GM18519 (cell line): ENCODE measurements at regions not wholly inside any gene's neighbourhood (a gene's known extent, or its start where the extent isn't known, plus 50 kb on each side); places are given as distances from the start of the nearest gene placed in this dataset.
A peak's percentile ranks its signal among the peaks of the same experiment; 100 is the strongest.

Source experiments
- ATAC-seq: cut with Tn5 transposase; IDR thresholded peaks from one replicate; pipeline ENCODE4 v1.9.1; 2021; ENCODE audit warnings: mild to moderate bottlenecking, moderate library complexity; ENCODE audit not compliant: unreplicated experiment, low FRiP score

DNA sequence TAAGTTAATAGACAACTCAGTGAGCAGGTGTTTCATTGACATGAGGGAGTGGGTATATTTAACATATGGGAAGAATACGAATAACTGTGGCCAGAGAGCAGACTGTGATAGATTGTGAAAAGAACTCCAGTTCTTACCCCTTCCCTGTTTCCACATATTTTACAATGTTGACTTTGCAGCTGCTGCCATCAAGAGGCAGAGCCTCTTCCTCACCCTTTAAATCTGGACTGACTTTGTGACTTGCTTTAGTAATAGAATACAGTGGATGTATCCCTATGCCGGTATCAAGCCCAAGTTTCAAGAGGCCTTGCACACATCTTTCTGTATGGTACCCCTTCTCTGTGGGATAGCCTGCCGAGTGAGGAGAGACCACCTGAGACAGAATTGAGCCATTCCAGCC, 356.7 kb downstream of the ETNK1 start:
- no peak for ATAC-seq

DNA sequence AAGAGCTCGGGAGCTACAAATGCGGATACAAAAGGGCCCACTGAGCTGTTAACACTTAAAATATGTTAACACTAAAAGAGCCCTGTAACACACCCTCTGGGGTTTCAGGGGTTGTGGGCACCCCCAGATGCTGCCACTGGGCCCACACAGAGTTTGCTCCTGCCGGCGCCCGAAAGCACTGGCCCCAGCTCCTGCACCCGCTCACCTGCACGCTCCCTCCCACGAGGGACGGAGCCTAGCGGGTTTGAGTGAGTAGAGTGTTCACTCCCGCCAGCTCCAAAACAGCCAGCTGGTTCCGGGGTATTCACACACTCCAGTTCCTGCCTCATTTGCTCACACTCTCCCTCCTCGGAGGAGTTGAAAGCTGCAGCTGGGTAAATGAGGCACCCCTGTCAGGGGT, 357.7 kb downstream of the ETNK1 start:
- ATAC-seq: no peak

DNA sequence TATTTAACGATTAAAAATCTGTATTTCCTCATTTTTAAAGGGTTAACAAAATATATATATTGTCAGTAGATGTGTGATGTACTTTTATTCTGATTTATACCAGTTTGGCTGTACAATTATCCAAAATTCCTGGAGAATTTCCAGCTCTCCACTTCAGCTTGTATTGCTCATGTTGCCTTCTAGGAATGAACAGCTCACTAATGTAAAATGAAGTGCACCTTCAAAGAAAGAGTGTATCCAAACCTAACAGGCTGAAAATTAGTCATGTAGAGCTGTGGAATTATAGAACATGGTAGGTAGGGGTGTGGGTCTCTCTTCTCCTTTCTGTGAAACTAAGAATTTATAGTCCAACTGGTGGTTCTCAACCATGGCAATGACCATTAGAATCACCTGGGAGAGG, 362.0 kb downstream of the ETNK1 start:
- no peak for ATAC-seq

- ATAC-seq: no peak
Measured at GRCh38 chr12:22990501-22990900, 365.5 kb downstream of the ETNK1 start.

DNA sequence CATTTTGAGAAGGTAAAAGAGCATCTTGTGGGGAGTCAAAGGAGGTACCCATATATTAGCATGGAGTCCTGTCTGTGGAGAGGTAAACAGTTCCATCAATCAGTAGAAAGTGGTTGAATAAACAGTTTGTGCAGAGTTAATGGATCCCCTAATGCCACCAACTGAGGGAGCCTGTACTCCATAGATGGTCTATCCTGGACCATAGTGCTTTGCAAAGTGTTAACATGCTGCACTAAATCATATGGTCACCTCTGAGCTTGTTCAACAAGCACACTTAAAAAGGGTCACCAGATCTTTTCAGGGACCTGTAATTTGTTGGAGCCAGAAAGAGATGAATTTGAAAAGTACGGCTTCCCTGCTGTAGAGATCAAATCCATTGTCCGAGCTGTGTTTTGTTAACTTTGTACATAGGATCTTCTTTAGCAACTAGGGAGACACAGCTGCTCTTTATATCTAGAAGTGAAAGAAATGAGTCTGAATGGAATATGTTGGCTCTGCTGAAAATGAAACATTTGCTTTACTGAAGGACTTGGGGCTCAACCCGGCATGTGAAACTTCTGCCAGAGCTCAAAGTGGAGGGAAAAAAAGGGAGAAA, 366.4 kb downstream of the ETNK1 start:
- no peak for ATAC-seq

DNA sequence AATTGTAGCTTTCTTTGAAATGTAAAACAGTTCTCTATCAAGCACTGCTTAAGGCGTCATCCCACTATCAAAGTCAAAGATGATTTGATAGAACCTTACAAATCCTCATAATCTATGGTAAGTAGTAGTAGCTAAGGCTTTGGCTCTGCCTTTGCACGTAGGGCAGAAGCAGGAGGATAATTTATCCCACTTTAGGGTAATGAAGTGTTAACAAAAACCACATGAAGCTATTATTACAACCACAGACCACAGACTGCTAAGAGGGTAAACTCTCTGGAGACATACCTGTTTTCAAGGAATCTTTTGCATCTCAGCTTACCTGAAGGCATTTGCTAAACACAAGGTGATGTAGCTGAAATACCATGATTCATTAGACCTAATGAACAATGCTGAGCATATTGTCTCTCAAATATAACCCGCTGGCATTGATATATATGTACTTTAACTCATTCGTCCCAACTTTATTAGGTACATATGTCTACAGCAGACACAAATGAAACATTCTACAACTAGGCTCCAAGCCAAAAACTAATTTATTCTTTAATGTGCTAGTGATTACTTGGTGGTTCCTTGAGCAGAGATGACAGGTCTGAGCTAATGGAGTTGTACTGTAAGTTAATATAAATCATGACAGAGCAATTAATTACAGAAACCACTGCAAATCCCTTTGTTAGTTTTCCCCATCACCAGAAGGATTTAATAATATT, 368.8 kb downstream of the ETNK1 start:
- ATAC-seq: no peak

- no peak for ATAC-seq
Measured at GRCh38 chr12:22994316-22994675, 369.3 kb downstream of the ETNK1 start.

- no peak for ATAC-seq
Measured at GRCh38 chr12:23001487-23001886, 376.5 kb downstream of the ETNK1 start.

GRCh38 chr12:23002381-23002780, 377.4 kb downstream of the ETNK1 start:
- no peak for ATAC-seq

- no peak for ATAC-seq
Measured at GRCh38 chr12:23004473-23005020, 379.6 kb downstream of the ETNK1 start.

DNA sequence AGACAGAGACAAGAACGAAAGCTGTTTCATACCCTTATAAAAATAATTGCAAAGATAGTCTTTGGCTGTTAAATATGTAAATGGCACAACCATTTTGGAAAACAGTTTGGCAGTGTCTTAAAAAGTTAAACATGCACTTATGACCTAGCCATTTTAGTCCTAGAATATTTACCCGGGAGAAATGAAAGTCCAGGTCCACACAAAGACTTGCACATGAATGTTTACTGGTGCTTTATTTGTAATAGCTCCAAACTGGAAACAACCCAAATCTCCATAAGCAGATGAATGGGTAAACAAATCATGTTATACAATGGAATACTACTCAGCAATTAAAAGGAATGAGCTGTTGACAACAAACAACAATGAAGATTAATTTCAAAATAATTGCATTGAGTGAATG, 380.4 kb downstream of the ETNK1 start:
- ATAC-seq: no peak

DNA sequence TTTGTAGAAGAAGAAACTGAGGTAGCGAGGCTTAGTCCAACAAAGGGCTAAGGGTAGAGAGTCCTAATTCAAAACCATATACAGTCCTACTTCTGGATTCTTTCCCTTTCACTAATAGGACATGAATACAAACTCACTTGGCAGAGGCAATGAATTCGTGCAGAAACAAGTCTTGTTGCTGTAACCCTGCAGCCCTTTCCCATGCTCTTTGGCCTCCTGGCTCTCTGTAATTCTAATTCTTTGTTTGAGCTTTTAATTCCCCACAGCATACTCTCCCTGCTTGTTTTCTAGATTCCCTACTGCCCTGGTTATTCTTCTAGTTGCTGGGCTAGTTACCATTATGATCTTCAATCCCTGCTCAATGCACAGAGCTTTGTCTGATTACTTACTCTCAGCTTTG, 381.4 kb downstream of the ETNK1 start:
- ATAC-seq: no peak

DNA sequence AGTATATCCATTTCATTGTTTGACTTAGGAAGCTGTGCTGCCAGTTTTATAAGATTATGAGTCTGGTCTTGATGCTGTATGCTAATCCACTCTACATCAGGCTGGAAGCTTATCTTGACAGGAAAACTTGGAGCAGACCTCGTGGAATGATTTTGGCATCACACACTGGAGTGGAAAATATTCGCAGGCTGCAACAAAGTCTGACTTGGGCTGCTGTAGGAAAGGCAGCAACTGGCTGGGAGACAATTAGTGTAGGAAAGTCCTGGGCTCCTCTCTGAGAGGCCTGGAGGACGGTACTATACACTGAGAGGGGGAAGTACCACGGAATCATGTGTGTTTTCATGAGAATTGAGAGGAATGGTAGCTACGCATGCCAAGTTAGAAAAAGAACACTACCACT, 383.7 kb downstream of the ETNK1 start:
- ATAC-seq: no peak

DNA sequence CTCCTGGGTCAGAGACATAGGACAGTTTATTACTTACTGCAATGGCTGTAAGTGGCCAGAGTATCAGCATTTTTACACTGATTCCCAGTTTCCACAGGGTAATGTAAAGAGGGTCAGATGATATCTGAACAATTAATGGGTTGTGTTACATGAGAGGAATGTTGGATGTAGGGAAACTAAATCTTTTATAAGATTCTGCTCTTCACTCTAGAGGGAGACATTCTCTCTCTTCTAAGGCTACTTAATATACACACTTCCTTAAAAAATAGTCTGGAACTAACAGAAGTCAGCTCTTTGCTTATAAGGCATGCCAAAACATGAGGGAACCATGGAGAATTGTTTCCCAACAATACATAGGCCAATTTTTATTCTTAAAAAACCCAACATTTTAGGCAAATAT, 389.8 kb downstream of the ETNK1 start:
- no peak for ATAC-seq

GRCh38 chr12:23025372-23026016, 400.5 kb downstream of the ETNK1 start:
- no peak for ATAC-seq

GRCh38 chr12:23028158-23028802, 403.3 kb downstream of the ETNK1 start:
- no peak for ATAC-seq

DNA sequence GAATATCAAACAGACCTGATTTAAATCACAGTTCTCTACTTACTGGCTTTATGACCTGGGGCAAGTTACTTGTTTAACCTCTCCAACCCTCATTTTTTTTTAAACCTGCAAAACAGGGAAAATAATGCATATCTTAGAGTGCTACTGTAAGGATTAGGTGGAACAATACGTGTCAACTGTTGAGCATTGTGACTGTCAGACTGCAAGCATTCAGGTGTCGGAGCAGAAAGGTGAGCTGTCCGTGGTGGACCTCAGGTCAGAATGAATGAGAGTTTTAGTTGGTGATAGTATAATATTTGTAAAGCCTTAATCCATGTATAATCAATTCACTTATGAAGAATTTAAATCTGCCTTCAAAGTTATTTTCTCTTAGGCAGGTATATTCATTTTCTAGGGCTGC, 404.2 kb downstream of the ETNK1 start:
- no peak for ATAC-seq

GRCh38 chr12:23039834-23040233, 414.9 kb downstream of the ETNK1 start:
- no peak for ATAC-seq

DNA sequence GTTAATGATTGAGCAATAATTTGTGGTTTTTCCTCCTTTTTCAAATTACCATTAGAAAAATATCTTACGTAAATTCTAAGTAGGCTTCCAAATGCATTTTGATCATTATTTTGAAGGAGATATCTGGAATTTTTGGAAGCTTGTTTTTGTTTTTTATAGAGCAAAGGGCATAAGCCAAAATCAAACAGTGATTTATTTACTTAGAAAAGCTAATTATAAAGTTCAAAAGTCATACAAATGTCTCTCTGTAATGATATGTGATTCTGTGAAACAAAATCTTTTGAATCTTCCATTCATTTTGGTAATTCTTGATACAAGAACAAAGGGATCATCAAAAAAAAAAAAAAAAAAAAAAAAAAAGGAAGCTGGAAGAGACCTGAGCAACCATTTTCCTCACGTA, 416.8 kb downstream of the ETNK1 start:
- ATAC-seq: no peak

DNA sequence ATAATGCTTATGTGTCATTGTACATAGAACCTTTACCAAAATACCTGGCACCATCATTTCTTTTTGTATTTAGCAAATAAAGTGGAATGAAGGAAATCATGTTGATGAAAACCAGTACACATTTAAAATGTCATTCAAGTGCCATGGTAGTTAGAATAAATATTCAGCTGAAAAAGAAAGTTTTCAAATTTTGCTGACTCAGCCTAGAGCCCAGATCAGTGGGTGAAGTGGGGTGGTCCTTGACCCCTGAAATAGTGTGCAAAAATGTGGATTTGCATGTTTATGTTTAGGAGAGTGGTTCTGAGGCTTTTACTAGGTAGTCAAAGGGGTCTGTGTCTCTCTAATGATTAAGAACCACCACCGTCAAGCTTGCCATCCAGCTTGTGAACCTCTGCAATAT, 418.7 kb downstream of the ETNK1 start:
- no peak for ATAC-seq

GRCh38 chr12:23049180-23049579, 424.2 kb downstream of the ETNK1 start:
- ATAC-seq: peak; percentile 95
